B cell (primary cell): ENCODE measurements at regions not wholly inside any gene's neighbourhood (a gene's known extent, or its start where the extent isn't known, plus 50 kb on each side); places are given as distances from the start of the nearest gene placed in this dataset.
"Not testable (repeated sequence)": the region's sequence is repeated elsewhere in the genome, so short reads cannot be mapped to it uniquely, and the experiment has no call there.

ENCODE experiments used
- ATAC-seq: fragments of 200-7000 bp; cut with Tn5 transposase; one replicate; pipeline ENCODE4 v1.10.0; 2021; ENCODE audit warnings: low read depth, mild to moderate bottlenecking, moderate number of reproducible peaks, moderate library complexity
- CTCF ChIA-PET: fragments of 350-600 bp; sonication (Branson Sonifier 250); formaldehyde crosslinking; loops from one replicate; lab custom pipeline; 2021; ENCODE audit warnings: antibody characterized with exemption, inconsistent platforms; lab: Charles Lee
- POLR2A ChIA-PET: fragments of 350-600 bp; sonication (Branson Sonifier 250); formaldehyde crosslinking; loops from one replicate; lab custom pipeline; 2021; ENCODE audit warnings: antibody characterized with exemption; lab: Charles Lee
- DNase-seq: peaks from one replicate; pipeline ENCODE4 v3.0.0; 2013
- H2AFZ ChIP-seq: 2 replicates; pipeline ENCODE4 v1.6.1; 2012; ENCODE audit warnings: mild to moderate bottlenecking, low read depth, low read length; ENCODE audit not compliant: insufficient read depth, poor library complexity, severe bottlenecking
- H3K27ac ChIP-seq, 2 donors: 1 replicate in 1 of 2; 2 replicates in 1 of 2; pipeline ENCODE4 v1.5.1; 2012 to 2013; ENCODE audit warnings: low read length in 2 of 2, mild to moderate bottlenecking in 2 of 2, moderate library complexity in 1 of 2
- H3K27me3 ChIP-seq, 4 experiments: fragments of 200-600 bp in 1 of 4; sonication (generic) in 1 of 4; replicated peaks in 1 of 4; 1 replicate in 2 of 4; 2 replicates in 2 of 4; pipeline versions ENCODE4 v1.6.1 to v1.7.0; 2013 to 2016; ENCODE audit warnings: low read length in 3 of 4, mild to moderate bottlenecking in 2 of 4, mixed read lengths in 1 of 4, moderate library complexity in 1 of 4; ENCODE audit not compliant: insufficient read depth in 4 of 4, control insufficient read depth in 3 of 4; ENCODE audit errors: control extremely low read depth in 1 of 4
- H3K36me3 ChIP-seq, 2 experiments: replicated peaks in 1 of 2; 1 replicate in 1 of 2; 2 replicates in 1 of 2; pipeline versions ENCODE4 v1.6.1 to v1.7.1; 2013; ENCODE audit warnings: low read length in 1 of 2; ENCODE audit not compliant: insufficient read depth in 2 of 2, control insufficient read depth in 1 of 2; ENCODE audit errors: control extremely low read depth in 1 of 2, extremely low read depth in 1 of 2
- H3K4me1 ChIP-seq, 2 donors: fragments of 200-600 bp in 1 of 2; sonication (generic) in 1 of 2; 1 replicate in 1 of 2; 2 replicates in 1 of 2; pipeline versions ENCODE4 v1.5.1 to v1.6.1; 2013 to 2017; ENCODE audit warnings: low read length in 2 of 2; ENCODE audit not compliant: control insufficient read depth in 2 of 2, insufficient read depth in 2 of 2
- H3K4me2 ChIP-seq: replicated peaks from 2 replicates; pipeline ENCODE3; 2012; ENCODE audit warnings: mild to moderate bottlenecking, low read depth, low read length; ENCODE audit not compliant: poor library complexity, severe bottlenecking
- H3K4me3 ChIP-seq, 5 experiments: fragments of 200-600 bp in 1 of 5; sonication (generic) in 1 of 5; 1 replicate in 3 of 5; 2 replicates in 2 of 5; pipeline versions ENCODE4 v1.5.1 to v1.7.0; 2011 to 2016; ENCODE audit warnings: low read length in 4 of 5, mild to moderate bottlenecking in 4 of 5, low read depth in 2 of 5, control low read depth in 1 of 5, moderate library complexity in 1 of 5; ENCODE audit not compliant: insufficient read depth in 1 of 5; ENCODE audit errors: control extremely low read depth in 1 of 5, extremely low read depth in 1 of 5
- H3K79me2 ChIP-seq: fragments of 200-600 bp; sonication (generic); one replicate; pipeline ENCODE4 v1.6.0; 2016; ENCODE audit warnings: low read length; ENCODE audit not compliant: control insufficient read depth, insufficient read depth
- H3K9ac ChIP-seq: fragments of 200-600 bp; sonication (generic); 2 replicates; pipeline ENCODE4 v1.6.1; 2017; ENCODE audit warnings: mild to moderate bottlenecking, low read length, moderate library complexity
- H3K9me3 ChIP-seq, 3 donors: one replicate each; pipeline versions ENCODE4 v1.6.1 to v1.7.1; 2013; ENCODE audit warnings: low read length in 2 of 3; ENCODE audit not compliant: control insufficient read depth in 2 of 3, insufficient read depth in 1 of 3; ENCODE audit errors: control extremely low read depth in 1 of 3
- H4K20me1 ChIP-seq: 2 replicates; pipeline ENCODE4 v1.6.0; 2012; ENCODE audit warnings: mild to moderate bottlenecking, low read length; ENCODE audit not compliant: insufficient read depth, control insufficient read depth, poor library complexity, severe bottlenecking
- H3K27ac Mint-ChIP-seq: one replicate; pipeline ENCODE4 v1.8.0; 2021; ENCODE audit warnings: mixed read lengths
- H3K27me3 Mint-ChIP-seq: one replicate; pipeline ENCODE4 v1.8.0; 2021; ENCODE audit warnings: mixed read lengths
- H3K4me1 Mint-ChIP-seq: one replicate; pipeline ENCODE4 v1.8.0; 2021; ENCODE audit warnings: mixed read lengths
- H3K4me3 Mint-ChIP-seq: one replicate; pipeline ENCODE4 v1.8.0; 2021; ENCODE audit warnings: mixed read lengths
- H3K9me3 Mint-ChIP-seq: one replicate; pipeline ENCODE4 v1.8.0; 2022; ENCODE audit warnings: mixed read lengths; ENCODE audit not compliant: insufficient read depth
- EZH2 ChIP-seq: IDR thresholded peaks from 2 replicates; pipeline ENCODE4 v1.6.1; 2012; ENCODE audit warnings: borderline replicate concordance, low read depth, mild to moderate bottlenecking, moderate library complexity, low read length; ENCODE audit not compliant: insufficient read depth, poor library complexity, severe bottlenecking
- WGBS: methylation state at CpG from one replicate; pipeline ENCODE4 v1.1.5; 2013; ENCODE audit warnings: missing lambda C conversion rate; ENCODE audit not compliant: insufficient coverage; 5-methylcytosine and 5-hydroxymethylcytosine counted together
- intact Hi-C: fragments of 100-400 bp; cut with micrococcal nuclease; formaldehyde crosslinking; loops from one replicate; pipeline ENCODE4 v1.10.0; 2022
- TF ChIP-seq, protein P1 (sequence below): fragments of 200-600 bp; IDR thresholded peaks from one replicate; pipeline ENCODE4 v1.8.0; 2022; ENCODE audit warnings: antibody characterized with exemption, mild to moderate bottlenecking

DNA sequence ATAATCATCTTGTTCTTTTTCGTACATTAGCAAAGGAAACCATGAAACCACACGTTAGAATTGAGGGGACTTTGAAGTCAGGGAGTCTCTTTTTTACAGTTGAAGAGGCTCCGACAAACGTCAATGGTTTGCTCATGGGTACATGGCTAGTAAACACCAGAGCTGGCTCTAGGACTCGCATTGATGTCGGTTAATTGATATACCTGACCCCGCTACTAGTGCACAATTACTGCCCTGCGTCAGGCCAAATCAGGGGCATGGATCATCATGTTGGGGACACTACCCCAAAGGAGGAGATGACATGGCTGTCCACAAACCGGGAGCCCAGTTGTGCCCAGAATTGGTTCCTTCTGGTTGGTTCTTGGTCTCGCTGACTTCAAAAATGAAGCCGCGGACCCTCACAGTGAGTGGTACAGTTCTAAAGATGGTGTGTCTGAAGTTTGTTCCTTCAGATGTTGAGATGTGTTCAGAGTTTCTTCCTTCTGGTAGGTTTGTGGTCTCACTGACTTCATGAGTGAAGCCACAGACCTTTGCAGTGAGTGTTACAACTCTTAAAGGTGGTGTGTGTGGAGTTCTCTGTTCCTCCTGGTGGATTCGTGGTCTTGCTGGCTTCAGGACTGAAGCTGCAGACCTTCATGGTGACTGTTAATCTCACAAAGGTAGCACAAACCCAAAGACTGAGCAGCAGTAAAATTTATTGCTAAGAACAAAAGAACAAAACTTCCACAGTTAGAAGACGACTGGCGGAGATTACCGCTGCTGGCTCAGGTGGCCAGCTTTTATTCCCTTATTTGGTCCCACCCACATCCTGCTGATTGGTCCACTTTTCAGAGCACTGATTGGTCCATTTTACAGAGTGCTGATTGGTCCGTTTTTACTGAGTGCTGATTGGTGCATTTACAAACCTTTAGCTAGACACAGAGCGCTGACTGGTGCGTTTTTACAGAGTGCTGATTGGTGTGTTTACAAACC lies 126.9 kb upstream of the ERRFI1 start:
- Mint-ChIP-seq H3K27me3 (peaks cover 18% of the 10 kb centered on the region), H3K9me3 (no peaks in the 10 kb centered on the region), H3K4me1 (no peaks in the 10 kb centered on the region), H3K4me3 (no peak overlapping the region), H3K27ac (no peak overlapping the region)
- Histone ChIP-seq H3K4me1 (no peaks in the 10 kb centered on the region), H3K36me3 (no peaks in the 10 kb centered on the region), H4K20me1 (no peaks in the 10 kb centered on the region), H3K4me3 (no peak overlapping the region), H3K9ac (no peak overlapping the region), H3K4me2 (no peak overlapping the region), H2AFZ (no peak overlapping the region), H3K27ac (no peak overlapping the region), H3K79me2 (no peaks in the 10 kb centered on the region), H3K27me3 (peaks cover 0 to 12% (median 2%) of the 10 kb centered on the region in 4 experiments), H3K9me3 (no peaks in the 10 kb centered on the region)
- DNase-seq (no peak), ATAC-seq (no peak)
- CTCF ChIA-PET = no interaction called here
- POLR2A ChIA-PET = no interaction called here
- 86% methylated on average over 16 of the region's 19 CpGs for WGBS
- intact Hi-C loops = no loop called here
- TF ChIP-seq EZH2 = no peak
- TF ChIP-seq, protein P1, sequence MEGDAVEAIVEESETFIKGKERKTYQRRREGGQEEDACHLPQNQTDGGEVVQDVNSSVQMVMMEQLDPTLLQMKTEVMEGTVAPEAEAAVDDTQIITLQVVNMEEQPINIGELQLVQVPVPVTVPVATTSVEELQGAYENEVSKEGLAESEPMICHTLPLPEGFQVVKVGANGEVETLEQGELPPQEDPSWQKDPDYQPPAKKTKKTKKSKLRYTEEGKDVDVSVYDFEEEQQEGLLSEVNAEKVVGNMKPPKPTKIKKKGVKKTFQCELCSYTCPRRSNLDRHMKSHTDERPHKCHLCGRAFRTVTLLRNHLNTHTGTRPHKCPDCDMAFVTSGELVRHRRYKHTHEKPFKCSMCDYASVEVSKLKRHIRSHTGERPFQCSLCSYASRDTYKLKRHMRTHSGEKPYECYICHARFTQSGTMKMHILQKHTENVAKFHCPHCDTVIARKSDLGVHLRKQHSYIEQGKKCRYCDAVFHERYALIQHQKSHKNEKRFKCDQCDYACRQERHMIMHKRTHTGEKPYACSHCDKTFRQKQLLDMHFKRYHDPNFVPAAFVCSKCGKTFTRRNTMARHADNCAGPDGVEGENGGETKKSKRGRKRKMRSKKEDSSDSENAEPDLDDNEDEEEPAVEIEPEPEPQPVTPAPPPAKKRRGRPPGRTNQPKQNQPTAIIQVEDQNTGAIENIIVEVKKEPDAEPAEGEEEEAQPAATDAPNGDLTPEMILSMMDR = no peak

- H3K27me3 ChIP-seq = peaks cover 0 to 12% (median 2%) of the 10 kb centered on the region in 4 experiments
- no peak overlapping the region for H3K27ac Mint-ChIP-seq
- no peak overlapping the region for H3K27ac ChIP-seq
- ChIA-PET CTCF (no interaction called here), POLR2A (no interaction called here)
- peaks cover 17% of the 10 kb centered on the region for H3K27me3 Mint-ChIP-seq
- no peaks in the 10 kb centered on the region for H4K20me1 ChIP-seq
- H3K4me3 ChIP-seq = no peak overlapping the region
- no peak overlapping the region for H3K9ac ChIP-seq
- intact Hi-C loops = no loop called here
- TF ChIP-seq, protein P1 = no peak
- no peak for TF ChIP-seq EZH2
- no peaks in the 10 kb centered on the region for H3K9me3 Mint-ChIP-seq
- H2AFZ ChIP-seq = no peak overlapping the region
- 77% methylated on average over 3 of the region's 7 CpGs for WGBS
- no peak overlapping the region for H3K4me2 ChIP-seq
- no peaks in the 10 kb centered on the region for H3K79me2 ChIP-seq
- H3K9me3 ChIP-seq = no peaks in the 10 kb centered on the region
- H3K4me1 ChIP-seq = no peaks in the 10 kb centered on the region
- no peaks in the 10 kb centered on the region for H3K36me3 ChIP-seq
- no peaks in the 10 kb centered on the region for H3K4me1 Mint-ChIP-seq
- ATAC-seq = no peak
- no peak overlapping the region for H3K4me3 Mint-ChIP-seq
- no peak for DNase-seq
These were observed 125.5 kb upstream of the ERRFI1 start for GRCh38 chr1:8151647-8152046.

DNA sequence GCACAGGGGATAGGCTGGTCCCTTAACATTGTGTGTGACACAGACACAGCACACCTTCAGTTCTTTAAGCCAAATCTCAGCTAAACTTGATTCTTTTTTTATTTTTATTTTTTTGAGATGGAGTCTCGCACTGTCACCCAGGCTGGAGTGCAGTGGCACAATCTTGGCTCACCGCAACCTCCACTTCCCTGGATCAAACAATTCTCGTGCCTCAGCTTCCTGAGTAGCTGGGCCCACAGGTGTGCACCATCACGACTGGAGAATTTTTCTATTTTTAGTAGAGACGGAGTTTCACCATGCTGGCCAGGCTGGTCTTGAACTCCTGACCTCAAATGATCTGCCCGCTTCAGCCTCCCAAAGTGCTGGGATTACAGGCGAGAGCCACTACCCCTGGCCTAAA lies 123.6 kb upstream of the ERRFI1 start:
- peaks cover 18% of the 10 kb centered on the region for H3K27me3 Mint-ChIP-seq
- H3K27ac ChIP-seq, ATAC-seq, H3K4me1 Mint-ChIP-seq, H3K4me3 Mint-ChIP-seq, H3K4me3 ChIP-seq, H3K27me3 ChIP-seq, CTCF ChIA-PET, H3K27ac Mint-ChIP-seq, H2AFZ ChIP-seq, H3K79me2 ChIP-seq, H3K9me3 ChIP-seq, DNase-seq, H3K4me2 ChIP-seq, intact Hi-C loops, H3K9ac ChIP-seq, H4K20me1 ChIP-seq, H3K4me1 ChIP-seq, H3K36me3 ChIP-seq, POLR2A ChIA-PET, H3K9me3 Mint-ChIP-seq: not testable (repeated sequence)
- WGBS = 86% methylated on average over 7 of the region's 7 CpGs
